ENCODE measurements at regions not wholly inside any gene's neighbourhood (a gene's known extent, or its start where the extent isn't known, plus 50 kb on each side); places are given as distances from the start of the nearest gene placed in this dataset.

DNA sequence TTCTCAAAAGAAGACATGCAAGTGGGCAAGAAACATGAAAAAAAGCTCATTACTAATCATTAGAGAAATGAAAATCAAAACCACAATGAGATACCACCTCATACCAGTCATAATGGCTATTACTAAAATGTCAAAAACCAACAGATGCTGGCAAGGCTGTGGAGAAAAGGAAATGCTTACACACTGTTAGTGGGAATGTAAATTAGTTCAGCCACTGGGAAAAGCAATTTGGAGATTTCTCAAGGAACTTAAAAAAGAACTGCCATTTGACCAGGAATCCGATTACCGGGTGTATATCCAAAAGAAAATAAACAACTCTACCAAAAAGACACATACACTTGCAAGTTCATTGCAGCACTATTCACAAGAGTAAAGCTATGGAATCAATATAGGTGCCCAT lies 595.4 kb upstream of the RIOK2 start:
- ATAC-seq (ENCODE audit: low read depth): no peak
- Histone ChIP-seq H3K4me3 (ENCODE audit: control extremely low read depth in 1 of 5, extremely low read depth in 1 of 5, insufficient read depth in 1 of 5, low read depth in 2 of 5, low read length in 4 of 5) (no peak overlapping the region), H3K9me3 (ENCODE audit: control extremely low read depth in 1 of 3, control insufficient read depth in 2 of 3, insufficient read depth in 1 of 3, low read length in 2 of 3) (peaks cover 0 to 8% (median 2%) of the 10 kb centered on the region in 3 donors), H3K9ac (ENCODE audit: low read length) (no peak overlapping the region), H3K4me2 (replicated peaks; ENCODE audit: low read depth, low read length, poor library complexity, severe bottlenecking) (no peak overlapping the region), H3K27ac (ENCODE audit: low read length in 2 of 2) (no peak overlapping the region), H3K27me3 (replicated peaks in 1 of 4; ENCODE audit: control extremely low read depth in 1 of 4, control insufficient read depth in 3 of 4, insufficient read depth in 4 of 4, low read length in 3 of 4) (no peaks in the 10 kb centered on the region), H2AFZ (ENCODE audit: insufficient read depth, low read depth, low read length, poor library complexity, severe bottlenecking) (no peak overlapping the region), H4K20me1 (ENCODE audit: control insufficient read depth, insufficient read depth, low read length, poor library complexity, severe bottlenecking) (no peaks in the 10 kb centered on the region), H3K79me2 (ENCODE audit: control insufficient read depth, insufficient read depth, low read length) (no peaks in the 10 kb centered on the region), H3K4me1 (ENCODE audit: control insufficient read depth in 2 of 2, insufficient read depth in 2 of 2, low read length in 2 of 2) (no peaks in the 10 kb centered on the region), H3K36me3 (replicated peaks in 1 of 2; ENCODE audit: control extremely low read depth in 1 of 2, control insufficient read depth in 1 of 2, extremely low read depth in 1 of 2, insufficient read depth in 2 of 2, low read length in 1 of 2) (no peaks in the 10 kb centered on the region)
- intact Hi-C loops (cut with micrococcal nuclease): no loop called here
- DNase-seq: no peak
- Mint-ChIP-seq H3K4me1 (no peaks in the 10 kb centered on the region), H3K4me3 (no peak overlapping the region), H3K9me3 (ENCODE audit: insufficient read depth) (peaks cover 2% of the 10 kb centered on the region), H3K27ac (no peak overlapping the region), H3K27me3 (no peaks in the 10 kb centered on the region)
- ChIA-PET CTCF (no interaction called here), POLR2A (no interaction called here)
- TF ChIP-seq, protein P1, sequence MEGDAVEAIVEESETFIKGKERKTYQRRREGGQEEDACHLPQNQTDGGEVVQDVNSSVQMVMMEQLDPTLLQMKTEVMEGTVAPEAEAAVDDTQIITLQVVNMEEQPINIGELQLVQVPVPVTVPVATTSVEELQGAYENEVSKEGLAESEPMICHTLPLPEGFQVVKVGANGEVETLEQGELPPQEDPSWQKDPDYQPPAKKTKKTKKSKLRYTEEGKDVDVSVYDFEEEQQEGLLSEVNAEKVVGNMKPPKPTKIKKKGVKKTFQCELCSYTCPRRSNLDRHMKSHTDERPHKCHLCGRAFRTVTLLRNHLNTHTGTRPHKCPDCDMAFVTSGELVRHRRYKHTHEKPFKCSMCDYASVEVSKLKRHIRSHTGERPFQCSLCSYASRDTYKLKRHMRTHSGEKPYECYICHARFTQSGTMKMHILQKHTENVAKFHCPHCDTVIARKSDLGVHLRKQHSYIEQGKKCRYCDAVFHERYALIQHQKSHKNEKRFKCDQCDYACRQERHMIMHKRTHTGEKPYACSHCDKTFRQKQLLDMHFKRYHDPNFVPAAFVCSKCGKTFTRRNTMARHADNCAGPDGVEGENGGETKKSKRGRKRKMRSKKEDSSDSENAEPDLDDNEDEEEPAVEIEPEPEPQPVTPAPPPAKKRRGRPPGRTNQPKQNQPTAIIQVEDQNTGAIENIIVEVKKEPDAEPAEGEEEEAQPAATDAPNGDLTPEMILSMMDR (IDR thresholded peaks at IDR 0.05): no peak
- TF ChIP-seq EZH2 (IDR thresholded peaks at IDR 0.05; ENCODE audit: borderline replicate concordance, insufficient read depth, low read depth, low read length, poor library complexity, severe bottlenecking): no peak
- 100% methylated on average over 2 of the region's 2 CpGs for WGBS (ENCODE audit: insufficient coverage)

DNA sequence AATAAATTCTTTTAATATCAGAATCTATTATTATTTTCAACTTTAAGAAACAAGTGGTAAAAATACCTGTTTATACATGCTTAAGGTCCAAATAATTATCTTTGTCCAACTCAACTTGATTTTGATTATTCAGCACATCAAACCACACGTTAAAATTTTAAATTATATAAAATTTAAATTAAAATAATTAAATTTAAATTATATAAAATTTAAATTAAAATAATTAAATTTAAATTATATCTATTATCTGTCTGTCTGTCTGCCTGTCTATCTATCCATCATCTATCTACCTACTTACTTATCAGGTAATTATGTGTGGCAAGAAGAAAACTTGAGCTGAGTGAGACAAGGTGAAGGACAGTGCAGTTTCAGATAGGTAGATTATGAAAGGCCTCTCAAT lies 605.3 kb upstream of the RIOK2 start:
- H3K79me2 ChIP-seq (ENCODE audit: control insufficient read depth, insufficient read depth, low read length): no peaks in the 10 kb centered on the region
- intact Hi-C loops (cut with micrococcal nuclease): no loop called here
- WGBS (ENCODE audit: insufficient coverage): no CpG with 5 or more reads among the region's 1 CpG
- DNase-seq: no peak
- H3K27me3 Mint-ChIP-seq: no peaks in the 10 kb centered on the region
- peaks cover 6% of the 10 kb centered on the region for H3K9me3 Mint-ChIP-seq (ENCODE audit: insufficient read depth)
- no peak overlapping the region for H3K27ac Mint-ChIP-seq
- H3K4me1 ChIP-seq (ENCODE audit: control insufficient read depth in 2 of 2, insufficient read depth in 2 of 2, low read length in 2 of 2): no peaks in the 10 kb centered on the region
- H3K4me2 ChIP-seq (replicated peaks; ENCODE audit: low read depth, low read length, poor library complexity, severe bottlenecking): no peak overlapping the region
- POLR2A ChIA-PET: no interaction called here
- CTCF ChIA-PET: no interaction called here
- TF ChIP-seq EZH2 (IDR thresholded peaks at IDR 0.05; ENCODE audit: borderline replicate concordance, insufficient read depth, low read depth, low read length, poor library complexity, severe bottlenecking): no peak
- TF ChIP-seq, protein P1 (IDR thresholded peaks at IDR 0.05): no peak
- no peak for ATAC-seq (ENCODE audit: low read depth)
- no peak overlapping the region for H2AFZ ChIP-seq (ENCODE audit: insufficient read depth, low read depth, low read length, poor library complexity, severe bottlenecking)
- H3K27me3 ChIP-seq (replicated peaks in 1 of 4; ENCODE audit: control extremely low read depth in 1 of 4, control insufficient read depth in 3 of 4, insufficient read depth in 4 of 4, low read length in 3 of 4): no peaks in the 10 kb centered on the region
- no peaks in the 10 kb centered on the region for H4K20me1 ChIP-seq (ENCODE audit: control insufficient read depth, insufficient read depth, low read length, poor library complexity, severe bottlenecking)
- H3K4me3 Mint-ChIP-seq: no peak overlapping the region
- no peak overlapping the region for H3K4me3 ChIP-seq (ENCODE audit: control extremely low read depth in 1 of 5, extremely low read depth in 1 of 5, insufficient read depth in 1 of 5, low read depth in 2 of 5, low read length in 4 of 5)
- no peaks in the 10 kb centered on the region for H3K36me3 ChIP-seq (replicated peaks in 1 of 2; ENCODE audit: control extremely low read depth in 1 of 2, control insufficient read depth in 1 of 2, extremely low read depth in 1 of 2, insufficient read depth in 2 of 2, low read length in 1 of 2)
- H3K9ac ChIP-seq (ENCODE audit: low read length): no peak overlapping the region
- H3K4me1 Mint-ChIP-seq: no peaks in the 10 kb centered on the region
- peaks cover 0 to 5% (median 0%) of the 10 kb centered on the region in 3 donors for H3K9me3 ChIP-seq (ENCODE audit: control extremely low read depth in 1 of 3, control insufficient read depth in 2 of 3, insufficient read depth in 1 of 3, low read length in 2 of 3)
- no peak overlapping the region for H3K27ac ChIP-seq (ENCODE audit: low read length in 2 of 2)
